ENCODE measurements at regions not wholly inside any gene's neighbourhood (a gene's known extent, or its start where the extent isn't known, plus 50 kb on each side); places are given as distances from the start of the nearest gene placed in this dataset.

DNA sequence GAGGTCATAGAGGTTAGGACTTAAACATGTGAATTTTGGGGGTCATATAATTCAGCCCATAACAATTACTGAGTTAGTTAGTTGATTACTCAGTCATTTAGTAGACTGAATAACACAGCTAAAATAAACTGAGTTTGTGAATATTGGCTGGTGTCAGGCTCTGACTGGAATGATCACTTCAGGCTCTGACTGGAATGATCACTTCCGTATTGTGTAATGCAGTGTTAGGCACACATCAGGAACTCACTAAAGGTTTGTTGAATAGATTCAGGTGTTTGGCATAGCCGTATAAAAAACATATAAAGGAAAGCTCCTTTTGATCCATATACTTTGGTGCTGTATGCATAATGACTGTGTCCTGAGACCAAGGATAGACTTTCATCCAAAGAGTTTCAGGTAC is 610.5 kb downstream of the INSC start:
- TF ChIP-seq POLR2A (IDR thresholded peaks at IDR 0.05) (no peak), POLR2AphosphoS5 (IDR thresholded peaks at IDR 0.05) (no peak)
- TF ChIP-seq, protein P1, sequence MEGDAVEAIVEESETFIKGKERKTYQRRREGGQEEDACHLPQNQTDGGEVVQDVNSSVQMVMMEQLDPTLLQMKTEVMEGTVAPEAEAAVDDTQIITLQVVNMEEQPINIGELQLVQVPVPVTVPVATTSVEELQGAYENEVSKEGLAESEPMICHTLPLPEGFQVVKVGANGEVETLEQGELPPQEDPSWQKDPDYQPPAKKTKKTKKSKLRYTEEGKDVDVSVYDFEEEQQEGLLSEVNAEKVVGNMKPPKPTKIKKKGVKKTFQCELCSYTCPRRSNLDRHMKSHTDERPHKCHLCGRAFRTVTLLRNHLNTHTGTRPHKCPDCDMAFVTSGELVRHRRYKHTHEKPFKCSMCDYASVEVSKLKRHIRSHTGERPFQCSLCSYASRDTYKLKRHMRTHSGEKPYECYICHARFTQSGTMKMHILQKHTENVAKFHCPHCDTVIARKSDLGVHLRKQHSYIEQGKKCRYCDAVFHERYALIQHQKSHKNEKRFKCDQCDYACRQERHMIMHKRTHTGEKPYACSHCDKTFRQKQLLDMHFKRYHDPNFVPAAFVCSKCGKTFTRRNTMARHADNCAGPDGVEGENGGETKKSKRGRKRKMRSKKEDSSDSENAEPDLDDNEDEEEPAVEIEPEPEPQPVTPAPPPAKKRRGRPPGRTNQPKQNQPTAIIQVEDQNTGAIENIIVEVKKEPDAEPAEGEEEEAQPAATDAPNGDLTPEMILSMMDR (IDR thresholded peaks at IDR 0.05) = no peak
